Testis (tissue), 2 donors: ENCODE measurements at regions not wholly inside any gene's neighbourhood (a gene's known extent, or its start where the extent isn't known, plus 50 kb on each side); places are given as distances from the start of the nearest gene placed in this dataset.

Experiments used
- POLR2A ChIP-seq: fragments of 450-650 bp; IDR thresholded peaks from one replicate; pipeline ENCODE4 v1.6.1; 2017; ENCODE audit warnings: antibody characterized with exemption, mild to moderate bottlenecking, moderate library complexity
- TF ChIP-seq, protein P1 (sequence below), 3 experiments: fragments of 450-650 bp in 2 of 3; fragments of 200-600 bp in 1 of 3; sonication (generic) in 1 of 3; IDR thresholded peaks; one replicate each; pipeline ENCODE4 v1.5.1; 2016 to 2019; ENCODE audit warnings: antibody characterized with exemption in 3 of 3, mild to moderate bottlenecking in 2 of 3, moderate library complexity in 1 of 3

DNA sequence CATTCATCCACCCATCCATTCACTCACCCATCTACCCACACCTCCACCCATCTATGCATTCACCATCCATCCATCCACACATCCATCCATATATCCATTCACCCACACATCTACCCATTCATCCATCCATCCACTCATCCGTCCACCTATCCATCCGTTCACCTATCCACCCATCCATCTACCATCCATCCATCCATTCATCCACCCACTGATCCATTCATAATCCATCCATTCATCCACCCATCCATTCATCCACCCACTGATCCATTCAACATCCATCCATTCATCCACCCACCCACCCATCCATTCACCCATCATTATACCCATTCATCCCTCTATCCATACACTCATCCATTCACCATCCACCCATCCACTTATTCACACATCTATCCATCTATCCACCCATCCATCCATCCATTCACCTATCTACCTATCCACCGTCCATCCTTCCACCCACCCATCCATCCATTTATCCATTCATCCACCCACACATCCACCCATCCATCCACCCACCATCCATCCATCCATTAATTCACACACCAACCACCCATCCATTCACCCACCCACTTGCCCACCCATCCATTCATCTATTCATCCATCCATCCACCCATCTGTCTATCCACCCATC lies 336.5 kb upstream of the IRX4 start:
- no peak for TF ChIP-seq POLR2A
- TF ChIP-seq, protein P1, sequence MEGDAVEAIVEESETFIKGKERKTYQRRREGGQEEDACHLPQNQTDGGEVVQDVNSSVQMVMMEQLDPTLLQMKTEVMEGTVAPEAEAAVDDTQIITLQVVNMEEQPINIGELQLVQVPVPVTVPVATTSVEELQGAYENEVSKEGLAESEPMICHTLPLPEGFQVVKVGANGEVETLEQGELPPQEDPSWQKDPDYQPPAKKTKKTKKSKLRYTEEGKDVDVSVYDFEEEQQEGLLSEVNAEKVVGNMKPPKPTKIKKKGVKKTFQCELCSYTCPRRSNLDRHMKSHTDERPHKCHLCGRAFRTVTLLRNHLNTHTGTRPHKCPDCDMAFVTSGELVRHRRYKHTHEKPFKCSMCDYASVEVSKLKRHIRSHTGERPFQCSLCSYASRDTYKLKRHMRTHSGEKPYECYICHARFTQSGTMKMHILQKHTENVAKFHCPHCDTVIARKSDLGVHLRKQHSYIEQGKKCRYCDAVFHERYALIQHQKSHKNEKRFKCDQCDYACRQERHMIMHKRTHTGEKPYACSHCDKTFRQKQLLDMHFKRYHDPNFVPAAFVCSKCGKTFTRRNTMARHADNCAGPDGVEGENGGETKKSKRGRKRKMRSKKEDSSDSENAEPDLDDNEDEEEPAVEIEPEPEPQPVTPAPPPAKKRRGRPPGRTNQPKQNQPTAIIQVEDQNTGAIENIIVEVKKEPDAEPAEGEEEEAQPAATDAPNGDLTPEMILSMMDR (IDR thresholded peaks at IDR 0.05), result no peak
